ENCODE measurements at regions not wholly inside any gene's neighbourhood (a gene's known extent, or its start where the extent isn't known, plus 50 kb on each side); places are given as distances from the start of the nearest gene placed in this dataset.

GRCh38 chr11:47914743-47915142, 65.6 kb upstream of the PTPRJ start:
- DNase-seq (ENCODE audit: low read depth in 1 of 2, low spot score in 2 of 2) (no peak), FAIRE-seq (no peak)
- Histone ChIP-seq H2BK15ac (ENCODE audit: low read length) (no peak overlapping the region), H3K4me1 (replicated peaks in 1 of 4; ENCODE audit: control insufficient read depth in 3 of 4, insufficient read depth in 4 of 4, low read length in 3 of 4) (peaks cover 0 to 4% (median 2%) of the 10 kb centered on the region in 4 experiments; a peak in 2 of 7 replicates), H2AFZ (ENCODE audit: low read length) (no peak overlapping the region), H2AK5ac (ENCODE audit: low read depth, low read length) (no peak overlapping the region), H2BK12ac (ENCODE audit: low read depth, low read length) (no peak overlapping the region), H3K27ac (ENCODE audit: low read depth, low read length) (no peak overlapping the region), H3K9ac (replicated peaks in 1 of 4; ENCODE audit: extremely low read depth in 1 of 4, low read depth in 3 of 4, low read length in 3 of 4) (no peak overlapping the region), H2BK5ac (ENCODE audit: low read depth, low read length) (no peak overlapping the region), H2BK20ac (ENCODE audit: low read length) (no peak overlapping the region), H3K79me1 (ENCODE audit: low read depth, low read length) (no peaks in the 10 kb centered on the region), H3K23me2 (ENCODE audit: low read depth, low read length) (no peaks in the 10 kb centered on the region; the same call in 1 of the 2 replicates), H3K14ac (ENCODE audit: insufficient read length) (no peak overlapping the region), H4K5ac (ENCODE audit: insufficient read length, low read depth, low read length) (no peak overlapping the region), H3K56ac (replicated peaks; ENCODE audit: insufficient read length, low read depth, low read length) (no peak overlapping the region), H3K27me3 (replicated peaks in 1 of 4; ENCODE audit: control insufficient read depth in 3 of 4, extremely low read depth in 1 of 4, insufficient read depth in 3 of 4, low read length in 3 of 4) (no peaks in the 10 kb centered on the region), H3K36me3 (ENCODE audit: control insufficient read depth in 2 of 4, insufficient read depth in 4 of 4, low read length in 3 of 4) (no peaks in the 10 kb centered on the region), H3K4me2 (ENCODE audit: insufficient read depth in 1 of 2, low read depth in 2 of 2, low read length in 2 of 2) (no peak overlapping the region), H2BK120ac (replicated peaks; ENCODE audit: low read depth, low read length) (no peak overlapping the region), H4K8ac (ENCODE audit: extremely low read depth, insufficient read depth, low read length) (no peak overlapping the region), H3K4me3 (ENCODE audit: extremely low read depth in 1 of 4, insufficient read depth in 2 of 4, low read depth in 3 of 4, low read length in 4 of 4) (no peak overlapping the region), H4K20me1 (replicated peaks in 1 of 2; ENCODE audit: control insufficient read depth in 1 of 2, insufficient read depth in 2 of 2, low read length in 2 of 2) (no peaks in the 10 kb centered on the region), H3K9me3 (ENCODE audit: insufficient read depth in 2 of 2, low read depth in 1 of 2, low read length in 1 of 2) (no peaks in the 10 kb centered on the region), H3K18ac (ENCODE audit: extremely low read depth, low read length) (no peak overlapping the region), H4K91ac (replicated peaks; ENCODE audit: insufficient read length, low read length) (no peak overlapping the region), H3K4ac (replicated peaks; ENCODE audit: insufficient read length, low read depth, low read length) (no peak overlapping the region), H3K79me2 (ENCODE audit: control insufficient read depth in 1 of 2, insufficient read depth in 2 of 2, low read length in 2 of 2) (no peaks in the 10 kb centered on the region), H3K23ac (ENCODE audit: insufficient read length) (no peak overlapping the region)
- ChIA-PET POLR2A (ENCODE audit: partially characterized antibody) (interaction anchor here (0.6 to 1.7 kb wide), 2 partner anchors 17 to 66 kb away, joined by 3 to 4 read pairs; partner anchors contain the start of gene NUP160), CTCF (ENCODE audit: partially characterized antibody) (no interaction called here)
- TF ChIP-seq EGR1 (IDR thresholded peaks at IDR 0.05; ENCODE audit: borderline replicate concordance, low read depth, low read length) (no peak), CBX8 (IDR thresholded peaks at IDR 0.05; ENCODE audit: borderline replicate concordance, low read depth, low read length) (no peak)
- 83% methylated on average over 7 of the region's 7 CpGs; no CpG with 5 or more reads in 1 of the 2 experiments for WGBS, 2 experiments (ENCODE audit: extremely low coverage in 1 of 2, insufficient coverage in 1 of 2, insufficient read length in 1 of 2, insufficient replicate concordance in 2 of 2, low coverage in 1 of 2, low lambda C conversion rate in 2 of 2, missing lambda C conversion rate in 1 of 2)

Measured in H1 (cell line).